ENCODE measurements at regions not wholly inside any gene's neighbourhood (a gene's known extent, or its start where the extent isn't known, plus 50 kb on each side); places are given as distances from the start of the nearest gene placed in this dataset.
"Not testable (repeated sequence)": the region's sequence is repeated elsewhere in the genome, so short reads cannot be mapped to it uniquely, and the experiment has no call there.

DNA sequence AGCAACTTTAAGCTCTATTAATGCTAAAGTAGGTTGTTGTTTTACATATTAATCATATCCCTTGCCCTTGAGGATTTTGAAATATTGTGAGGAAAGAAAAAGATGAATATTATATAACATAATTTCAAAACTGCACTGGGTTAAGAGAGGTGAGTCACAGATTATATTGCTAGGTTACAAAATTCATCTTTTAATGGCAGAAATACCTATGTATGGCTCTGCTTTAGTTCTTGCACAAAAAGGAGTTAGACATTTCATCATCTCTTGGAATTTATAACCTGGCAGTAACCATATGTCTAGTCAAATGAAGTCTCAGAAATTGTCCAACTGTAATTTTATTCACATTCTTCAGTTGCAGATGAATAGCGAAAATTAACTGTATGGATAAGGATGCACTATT, 2041.1 kb downstream of the OLFM4 start:
- FAIRE-seq, result no peak

DNA sequence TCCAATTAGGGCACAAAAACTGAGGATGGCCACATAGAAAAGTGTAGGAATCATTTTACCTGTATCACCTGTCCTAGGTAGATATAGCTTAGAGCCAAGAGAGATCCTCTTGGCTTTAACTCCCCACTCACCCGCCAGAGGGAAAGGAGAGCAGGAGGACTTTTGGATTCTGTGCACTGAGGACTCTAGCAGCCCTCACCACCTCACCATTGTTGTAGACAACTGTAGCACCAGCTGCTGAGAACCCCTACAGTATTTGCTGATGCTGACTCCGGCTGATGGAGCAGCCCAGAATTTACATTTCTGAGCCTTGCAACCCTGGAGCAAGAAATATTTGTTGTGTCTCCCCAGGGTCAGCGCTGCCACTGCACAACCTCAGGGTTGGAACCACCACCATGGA, 2044.4 kb downstream of the OLFM4 start:
- FAIRE-seq, result no peak

GRCh38 chr13:55084630-55085029, 2056.0 kb downstream of the OLFM4 start:
- FAIRE-seq, result no peak

DNA sequence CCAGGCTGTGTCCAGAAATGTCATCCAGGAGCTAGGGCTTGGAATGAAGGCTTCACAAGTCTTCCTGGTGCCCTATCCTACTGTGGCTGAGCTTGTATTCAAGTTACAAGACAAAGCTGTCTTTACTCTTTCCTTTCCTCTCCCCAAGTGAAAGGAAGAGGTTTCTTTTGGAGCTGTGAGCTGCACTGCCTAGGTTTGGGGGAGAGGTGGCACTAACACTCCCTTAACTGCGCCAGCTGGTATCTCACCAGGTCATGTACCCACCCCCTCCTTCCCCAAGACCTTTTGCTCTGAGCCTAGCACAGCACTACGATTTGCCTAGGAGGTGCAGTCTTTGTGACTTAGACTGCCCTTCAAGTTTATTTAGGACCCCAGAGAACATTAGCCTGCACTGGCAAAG, 2053.6 kb upstream of the PRR20A start:
- no peak for FAIRE-seq

DNA sequence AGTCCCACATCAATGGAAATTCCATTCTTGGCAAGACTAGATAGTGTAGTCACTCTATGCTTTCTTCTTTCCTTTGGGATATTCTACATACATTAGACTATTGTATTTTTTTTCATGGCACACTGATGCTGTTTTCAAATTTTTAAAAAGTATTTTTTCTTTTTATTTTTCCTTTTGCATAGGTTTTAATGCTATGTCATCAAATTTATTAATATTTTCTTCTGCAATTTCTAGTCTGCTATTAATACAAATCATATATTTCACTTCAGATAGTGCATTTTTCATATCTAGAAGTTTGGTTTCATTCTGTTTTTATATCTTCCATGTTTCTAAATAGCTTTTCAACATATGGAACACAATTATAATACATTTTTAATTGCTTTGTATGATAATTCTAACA, 2050.1 kb upstream of the PRR20A start:
- no peak for FAIRE-seq

DNA sequence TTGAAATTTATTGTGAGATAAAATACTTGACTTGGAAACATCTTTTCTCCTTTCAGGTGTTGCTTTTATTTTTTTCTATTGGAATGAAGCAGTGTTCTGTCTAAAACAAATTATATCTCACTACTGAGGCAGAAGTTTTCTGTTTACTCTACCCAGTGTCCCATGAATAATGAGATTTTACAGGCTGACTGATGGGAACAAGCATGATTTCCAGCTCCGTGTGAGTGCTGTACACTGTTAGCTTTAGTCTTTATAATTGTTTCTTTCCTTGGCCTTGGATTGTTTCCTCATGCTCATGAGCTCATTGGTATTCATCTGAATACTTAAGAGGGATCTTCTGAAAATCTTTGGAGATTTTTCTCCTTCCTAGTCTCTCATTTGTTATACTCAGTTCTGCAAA, 2049.5 kb upstream of the PRR20A start:
- FAIRE-seq, result no peak

GRCh38 chr13:55106509-55106908, 2034.2 kb upstream of the PRR20A start:
- no peak for FAIRE-seq

DNA sequence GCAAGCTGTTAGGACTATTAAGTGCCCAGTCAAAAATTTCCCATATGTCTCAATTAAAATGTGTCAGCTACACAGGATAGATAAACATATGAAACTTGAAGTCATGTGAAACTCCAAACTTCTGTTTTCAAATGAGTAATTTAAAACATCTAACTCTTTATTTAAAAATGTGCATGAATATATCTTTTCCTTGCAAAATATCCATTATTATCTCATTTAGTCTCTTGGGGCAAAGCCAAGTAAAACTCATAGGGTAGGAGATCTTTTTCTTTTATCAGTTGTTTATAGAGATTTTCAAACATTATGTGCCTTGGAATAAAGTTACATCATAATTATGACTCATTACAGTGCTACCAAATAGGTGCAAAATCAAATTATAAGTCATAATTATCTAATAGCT, 2020.1 kb upstream of the PRR20A start:
- no peak for FAIRE-seq

DNA sequence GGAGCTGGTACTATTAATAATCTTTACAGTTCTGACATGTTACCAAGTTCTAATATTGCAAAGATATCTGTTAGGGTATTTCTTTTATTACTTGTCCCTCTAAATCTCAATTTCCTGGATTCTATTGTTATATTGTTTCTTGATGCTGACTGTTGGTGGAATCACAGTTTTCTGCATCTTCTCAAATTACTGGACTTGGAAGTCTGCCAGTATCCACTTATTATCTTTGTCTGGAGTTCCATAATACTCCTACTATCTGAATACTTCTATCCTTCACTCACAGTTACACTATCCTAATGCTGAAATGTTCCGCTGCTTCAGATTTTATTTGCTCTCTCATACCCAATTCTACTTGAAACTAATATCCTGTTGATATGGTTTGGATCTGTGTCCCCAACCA, 1985.7 kb upstream of the PRR20A start:
- no peak for FAIRE-seq

GRCh38 chr13:55159765-55160164, 1981.0 kb upstream of the PRR20A start:
- FAIRE-seq, result no peak

- no peak for FAIRE-seq
Observed at GRCh38 chr13:55160867-55161266, 1979.9 kb upstream of the PRR20A start.

DNA sequence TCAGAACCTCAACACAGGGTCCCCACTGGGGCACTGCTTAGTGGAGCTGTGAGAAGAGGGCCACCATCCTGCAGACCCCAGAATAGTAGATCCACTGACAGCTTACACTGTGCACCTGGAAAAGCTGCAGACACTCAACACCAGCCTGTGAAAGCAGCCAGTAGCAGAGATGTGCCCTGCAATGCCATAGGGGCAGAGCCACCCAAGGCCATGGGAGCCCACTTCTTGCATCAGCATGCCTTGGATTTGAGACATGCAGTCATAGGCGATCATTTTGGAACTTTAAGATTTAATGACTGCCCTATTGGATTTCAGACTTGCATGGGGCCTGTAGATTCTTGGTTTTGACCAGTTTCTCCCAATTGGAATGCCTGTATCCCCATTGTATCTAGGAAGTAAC, 1962.1 kb upstream of the PRR20A start:
- not testable (repeated sequence) for FAIRE-seq

DNA sequence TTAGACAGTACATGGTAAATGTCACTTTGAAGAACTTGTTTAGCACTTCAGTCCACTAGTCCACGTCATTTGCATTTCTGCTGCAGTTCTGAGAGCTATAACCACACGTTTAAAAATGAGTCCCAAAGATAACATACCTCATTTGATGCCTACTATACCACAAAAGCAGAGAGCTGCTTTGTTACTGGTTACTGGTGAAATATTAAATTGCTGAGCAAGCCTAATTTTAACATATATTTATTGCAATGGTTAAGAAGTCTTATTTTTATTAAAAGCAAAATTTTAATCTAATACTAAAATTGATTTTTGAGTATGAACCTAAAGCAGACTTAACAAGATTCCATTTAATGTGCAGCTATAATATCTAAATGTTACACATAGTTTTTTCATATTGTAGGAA, 1949.7 kb upstream of the PRR20A start:
- FAIRE-seq, result no peak

GRCh38 chr13:55199134-55199533, 1941.6 kb upstream of the PRR20A start:
- no peak for FAIRE-seq

DNA sequence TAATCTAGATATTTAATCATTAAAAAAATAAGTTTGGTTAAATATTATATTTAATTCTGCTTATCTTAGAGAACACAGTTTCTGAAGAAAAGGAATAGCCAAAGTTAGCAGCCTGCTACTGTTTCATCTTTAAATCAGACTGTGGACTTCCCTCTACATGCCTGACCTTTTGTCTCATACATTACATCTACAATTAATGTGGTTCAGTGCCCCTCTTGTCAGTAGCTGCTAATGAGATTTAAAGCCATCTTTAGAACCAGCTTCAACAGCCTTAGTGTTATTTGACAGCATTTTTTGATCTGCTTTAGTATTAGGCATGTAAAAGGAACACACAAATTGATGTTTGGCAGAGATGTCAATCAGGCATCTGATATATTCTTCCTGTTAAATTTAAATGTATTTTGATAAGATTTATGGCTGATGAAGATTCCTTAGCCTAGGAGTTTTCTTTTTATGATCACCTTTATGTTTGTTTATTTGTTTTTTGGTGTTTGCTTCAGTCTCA, 1925.8 kb upstream of the PRR20A start:
- FAIRE-seq, result no peak

DNA sequence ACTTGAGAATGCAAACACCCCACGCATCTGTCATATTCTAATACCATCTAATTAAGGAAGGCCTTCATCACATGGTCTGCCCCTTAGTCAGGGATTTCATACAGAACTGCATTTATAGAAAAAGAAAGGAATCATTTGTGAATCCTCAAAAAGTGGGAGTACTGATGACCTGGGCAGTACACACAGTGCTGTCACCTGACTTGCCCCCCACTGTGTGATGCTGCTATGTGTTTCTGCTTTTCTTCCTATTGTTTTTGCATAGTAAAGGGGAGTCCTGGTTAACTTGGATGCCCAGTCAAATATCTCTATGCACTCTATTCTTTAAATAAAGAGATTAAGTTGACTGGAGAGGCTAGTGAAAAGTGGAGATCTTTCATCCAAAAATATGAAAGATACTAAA, 1921.2 kb upstream of the PRR20A start:
- no peak for FAIRE-seq

DNA sequence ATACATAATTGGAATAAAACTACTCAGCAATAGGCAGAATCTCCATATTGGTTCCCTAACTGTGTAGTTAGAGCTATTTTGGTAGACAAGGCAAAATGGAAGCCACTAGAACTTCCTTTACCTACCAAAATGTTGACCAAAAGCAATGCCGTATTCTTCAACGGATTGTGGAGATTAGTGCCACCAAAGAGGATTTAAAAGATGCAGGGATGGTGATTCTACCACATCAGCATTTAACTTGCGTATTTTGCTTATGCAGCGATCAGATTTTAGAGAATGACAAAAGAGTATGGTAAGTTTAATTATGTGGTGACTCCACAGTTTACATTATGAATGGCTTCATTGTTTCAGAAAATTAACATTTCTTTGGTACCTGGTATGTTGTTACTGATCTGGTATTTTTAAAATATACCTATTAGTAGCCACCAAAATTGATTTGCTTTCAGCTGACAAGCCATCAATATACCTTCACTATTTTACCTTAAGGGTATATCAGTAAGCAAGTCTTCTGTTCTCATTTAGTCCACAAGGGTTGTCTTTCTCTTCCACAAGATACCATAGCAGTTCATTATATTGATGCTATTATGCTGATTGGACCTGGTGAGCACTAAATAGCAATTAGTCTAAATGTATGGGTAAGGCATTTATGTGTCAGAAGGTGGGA, 1910.7 kb upstream of the PRR20A start:
- no peak for FAIRE-seq

DNA sequence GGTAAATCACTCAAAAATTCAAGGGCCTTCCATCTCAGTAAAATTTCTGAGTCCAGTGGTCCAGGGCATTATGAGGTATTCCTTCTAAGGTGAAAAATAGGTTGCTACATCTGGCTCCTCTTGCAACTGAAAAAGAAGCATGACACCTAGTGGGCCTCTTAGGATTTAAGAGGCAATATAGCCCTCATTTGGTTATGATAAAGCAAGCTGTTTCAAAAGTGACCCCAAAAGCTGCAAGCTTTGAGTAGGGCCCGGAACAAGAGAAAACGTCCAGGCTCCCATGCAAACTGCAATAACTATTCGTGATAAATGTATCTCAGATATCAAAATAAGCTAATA, 1910.2 kb upstream of the PRR20A start:
- FAIRE-seq, result no peak

DNA sequence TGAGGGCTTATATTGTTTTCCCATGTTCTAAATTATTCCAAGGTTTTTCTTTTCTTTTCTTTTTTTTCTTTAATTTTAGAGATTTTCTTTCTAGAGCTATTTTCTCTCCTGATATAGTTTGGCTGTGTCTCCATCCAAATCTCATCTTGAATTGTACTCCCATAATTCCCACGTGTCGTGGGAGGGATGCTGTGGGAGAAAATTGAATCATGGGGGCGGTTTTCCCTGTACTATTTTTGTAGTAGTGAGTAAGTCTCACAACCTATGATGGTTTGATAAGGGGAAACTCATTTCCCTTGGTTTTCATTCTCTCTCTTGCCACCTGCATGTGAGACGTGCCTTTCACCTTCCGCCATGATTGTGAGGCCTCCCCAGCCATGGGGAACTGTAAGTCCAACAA, 1906.4 kb upstream of the PRR20A start:
- no peak for FAIRE-seq

DNA sequence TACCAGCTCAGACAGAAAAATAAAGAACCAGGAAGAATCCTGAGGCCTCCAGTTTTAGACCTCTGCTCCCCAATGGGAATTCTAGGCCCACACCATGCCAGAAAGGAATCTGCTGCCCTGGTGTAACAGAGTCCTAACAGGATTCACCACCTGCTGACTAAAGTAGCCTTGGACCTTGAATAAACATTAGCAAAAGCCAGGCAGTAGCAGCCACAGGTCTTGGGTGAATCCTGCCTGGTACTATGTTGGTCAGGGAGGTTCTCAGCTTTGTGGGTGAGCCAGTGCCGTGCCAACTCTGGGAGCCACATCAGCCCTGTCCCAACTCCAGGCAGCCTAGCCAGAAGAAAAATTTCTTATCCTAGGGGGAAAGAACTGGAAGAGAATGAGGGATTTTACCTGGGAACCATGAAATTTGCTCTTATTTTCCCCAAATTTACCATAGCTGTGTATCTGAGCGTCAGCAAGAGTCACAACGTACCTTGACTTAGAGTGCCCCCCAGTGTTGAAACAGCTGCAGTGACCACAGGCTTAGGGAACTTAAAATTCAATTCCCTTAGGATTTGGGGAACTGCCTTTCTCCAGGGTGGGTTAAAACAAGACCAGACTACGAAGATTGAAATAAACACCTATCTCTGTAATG, 1895.6 kb upstream of the PRR20A start:
- no peak for FAIRE-seq

GRCh38 chr13:55255236-55255635, 1885.5 kb upstream of the PRR20A start:
- no peak for FAIRE-seq

DNA sequence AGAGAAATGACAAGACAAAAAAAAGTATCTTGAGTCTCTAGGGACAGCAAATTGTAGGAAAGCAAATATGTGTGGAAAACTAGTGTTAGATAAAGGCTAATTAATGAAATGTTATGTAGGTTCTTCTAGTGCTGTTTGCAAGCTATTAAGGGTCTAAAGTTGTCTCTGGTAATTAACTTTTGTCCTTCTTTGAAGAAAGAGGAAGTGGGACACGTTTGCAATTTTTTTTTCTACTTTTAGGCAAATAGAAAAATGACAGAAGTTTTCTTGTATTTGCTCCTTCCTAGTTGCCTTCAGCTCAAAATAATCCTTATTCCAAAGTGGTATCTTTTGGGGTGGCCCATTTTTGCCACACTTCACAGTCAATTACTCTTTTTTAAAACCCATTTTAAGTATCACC, 1877.7 kb upstream of the PRR20A start:
- FAIRE-seq, result no peak

GRCh38 chr13:55266644-55267043, 1874.1 kb upstream of the PRR20A start:
- no peak for FAIRE-seq

- no peak for FAIRE-seq
Observed at GRCh38 chr13:55298201-55298600, 1842.5 kb upstream of the PRR20A start.

GRCh38 chr13:55302568-55302967, 1838.2 kb upstream of the PRR20A start:
- FAIRE-seq, result no peak

All from TTC549 (cell line).